H9 (cell line): ENCODE measurements at regions not wholly inside any gene's neighbourhood (a gene's known extent, or its start where the extent isn't known, plus 50 kb on each side); places are given as distances from the start of the nearest gene placed in this dataset.
"Not testable (repeated sequence)": the region's sequence is repeated elsewhere in the genome, so short reads cannot be mapped to it uniquely, and the experiment has no call there.

ENCODE experiments used
- DNase-seq: peaks from one replicate; pipeline ENCODE4 v3.0.0-alpha.2; 2017
- H2AFZ ChIP-seq: one replicate; pipeline ENCODE4 v1.6.1; 2013; ENCODE audit warnings: mild to moderate bottlenecking, low read length, control low read depth, moderate library complexity
- H2AK5ac ChIP-seq: 2 replicates; pipeline ENCODE4 v1.6.1; 2013; ENCODE audit warnings: low read length, control low read depth, mixed read lengths; ENCODE audit not compliant: insufficient read length
- H2BK120ac ChIP-seq: one replicate; pipeline ENCODE4 v1.6.1; 2013; ENCODE audit warnings: low read depth, mild to moderate bottlenecking, low read length, control low read depth, inconsistent platforms; ENCODE audit not compliant: poor library complexity, severe bottlenecking
- H2BK12ac ChIP-seq: 2 replicates; pipeline ENCODE4 v1.6.1; 2013; ENCODE audit warnings: low read length, control low read depth, mixed read lengths, low read depth; ENCODE audit not compliant: insufficient read length
- H2BK15ac ChIP-seq: 2 replicates; pipeline ENCODE4 v1.6.1; 2013; ENCODE audit warnings: low read depth, low read length, control low read depth
- H2BK20ac ChIP-seq: one replicate; pipeline ENCODE4 v1.6.1; 2013; ENCODE audit warnings: low read depth, mild to moderate bottlenecking, low read length, control low read depth, inconsistent platforms; ENCODE audit not compliant: poor library complexity, severe bottlenecking
- H2BK5ac ChIP-seq: 2 replicates; pipeline ENCODE4 v1.6.1; 2013; ENCODE audit warnings: low read length, control low read depth, mixed read lengths; ENCODE audit not compliant: insufficient read length
- H3K14ac ChIP-seq: 2 replicates; pipeline ENCODE4 v1.6.1; 2013; ENCODE audit warnings: low read length, control low read depth; ENCODE audit not compliant: insufficient read depth
- H3K18ac ChIP-seq: 2 replicates; pipeline ENCODE4 v1.6.1; 2013; ENCODE audit warnings: low read depth, mild to moderate bottlenecking, mixed read lengths, low read length, control low read depth; ENCODE audit not compliant: insufficient read length
- H3K23ac ChIP-seq: 2 replicates; pipeline ENCODE4 v1.6.1; 2013; ENCODE audit warnings: low read length, control low read depth, mixed read lengths, low read depth; ENCODE audit not compliant: insufficient read length
- H3K23me2 ChIP-seq: 2 replicates; pipeline ENCODE4 v1.6.1; 2013; ENCODE audit warnings: low read depth, mild to moderate bottlenecking, mixed read lengths, low read length, control low read depth; ENCODE audit not compliant: insufficient read length, poor library complexity, severe bottlenecking
- H3K27ac ChIP-seq: 2 replicates; pipeline ENCODE4 v1.5.1; 2013; ENCODE audit warnings: low read length, control low read depth, mixed read lengths, low read depth; ENCODE audit not compliant: insufficient read length
- H3K27me3 ChIP-seq: 2 replicates; pipeline ENCODE4 v1.6.1; 2013; ENCODE audit warnings: low read length, control low read depth, inconsistent platforms; ENCODE audit not compliant: insufficient read depth
- H3K4ac ChIP-seq: 2 replicates; pipeline ENCODE4 v1.6.1; 2013; ENCODE audit warnings: low read depth, mild to moderate bottlenecking, control low read depth, inconsistent platforms, low read length, moderate library complexity
- H3K4me1 ChIP-seq: 2 replicates; pipeline ENCODE4 v1.6.1; 2013; ENCODE audit warnings: low read length, control low read depth, inconsistent platforms; ENCODE audit not compliant: insufficient read depth
- H3K4me2 ChIP-seq: 2 replicates; pipeline ENCODE4 v1.6.1; 2013; ENCODE audit warnings: low read length, control low read depth, mixed read lengths; ENCODE audit not compliant: insufficient read length, insufficient read depth
- H3K56ac ChIP-seq: 2 replicates; pipeline ENCODE4 v1.6.1; 2013; ENCODE audit warnings: low read depth, mild to moderate bottlenecking, mixed read lengths, low read length, control low read depth; ENCODE audit not compliant: insufficient read length
- H3K79me1 ChIP-seq: 2 replicates; pipeline ENCODE4 v1.6.1; 2013; ENCODE audit warnings: low read depth, mild to moderate bottlenecking, moderate library complexity, low read length, control low read depth, inconsistent platforms; ENCODE audit not compliant: insufficient read depth, poor library complexity, severe bottlenecking
- H3K79me2 ChIP-seq: 2 replicates; pipeline ENCODE4 v1.6.1; 2013; ENCODE audit warnings: low read length, control low read depth, inconsistent platforms; ENCODE audit not compliant: insufficient read depth
- H3K9ac ChIP-seq: 2 replicates; pipeline ENCODE4 v1.6.1; 2013; ENCODE audit warnings: low read length, control low read depth, mixed read lengths; ENCODE audit not compliant: insufficient read length; ENCODE audit errors: extremely low read depth
- H3K9me3 ChIP-seq: one replicate; pipeline ENCODE4 v1.6.1; 2013; ENCODE audit warnings: low read depth, low read length, inconsistent platforms; ENCODE audit not compliant: control insufficient read depth
- H3T11ph ChIP-seq: one replicate; pipeline ENCODE4 v1.6.1; 2013; ENCODE audit warnings: mild to moderate bottlenecking, low read length, control low read depth, inconsistent platforms
- H4K20me1 ChIP-seq: one replicate; pipeline ENCODE4 v1.6.1; 2013; ENCODE audit not compliant: control insufficient read depth, insufficient read length, insufficient read depth
- H4K5ac ChIP-seq: 2 replicates; pipeline ENCODE4 v1.6.1; 2013; ENCODE audit warnings: low read depth, mild to moderate bottlenecking, mixed read lengths, low read length, control low read depth; ENCODE audit not compliant: insufficient read length
- H4K8ac ChIP-seq: replicated peaks from 2 replicates; pipeline ENCODE4 v1.6.1; 2013; ENCODE audit warnings: low read length, control low read depth, mixed read lengths, low read depth; ENCODE audit not compliant: insufficient read length
- H4K91ac ChIP-seq: 2 replicates; pipeline ENCODE4 v1.6.1; 2013; ENCODE audit warnings: low read depth, mild to moderate bottlenecking, moderate library complexity, mixed read lengths, low read length, control low read depth; ENCODE audit not compliant: insufficient read length
- H3K27ac Mint-ChIP-seq, 3 experiments: 2 replicates in 2 of 3; 3 replicates in 1 of 3; pipeline ENCODE4 v1.8.0; 2020 to 2021; ENCODE audit warnings: mixed read lengths in 3 of 3, mild to moderate bottlenecking in 1 of 3, moderate library complexity in 1 of 3
- H3K27me3 Mint-ChIP-seq: 2 replicates; pipeline ENCODE4 v1.8.0; 2021; ENCODE audit warnings: low read depth, mild to moderate bottlenecking, moderate library complexity, mixed read lengths
- H3K36me3 Mint-ChIP-seq, 3 experiments: 2 replicates in 2 of 3; 3 replicates in 1 of 3; pipeline ENCODE4 v1.8.0; 2020 to 2021; ENCODE audit warnings: low read depth in 3 of 3, mixed read lengths in 3 of 3; ENCODE audit not compliant: insufficient read depth in 1 of 3
- H3K4me1 Mint-ChIP-seq, 2 experiments: 2 replicates each; pipeline ENCODE4 v1.8.0; 2020; ENCODE audit warnings: mixed read lengths in 2 of 2
- H3K4me3 Mint-ChIP-seq, 2 experiments: 2 replicates in 1 of 2; 3 replicates in 1 of 2; pipeline ENCODE4 v1.8.0; 2020 to 2021; ENCODE audit warnings: mild to moderate bottlenecking in 2 of 2, mixed read lengths in 2 of 2, moderate library complexity in 1 of 2
- H3K9me3 Mint-ChIP-seq, 2 experiments: 2 replicates in 1 of 2; 3 replicates in 1 of 2; pipeline ENCODE4 v1.8.0; 2020; ENCODE audit warnings: mild to moderate bottlenecking in 2 of 2, mixed read lengths in 2 of 2, moderate library complexity in 1 of 2
- WGBS: extraction: QIAGEN DNeasy Blood & Tissue Kit; methylation state at CpG from one replicate; pipeline ENCODE4 v1.1.7; 2013; ENCODE audit warnings: missing lambda C conversion rate, low lambda C conversion rate, mixed read lengths; ENCODE audit not compliant: insufficient read length; ENCODE audit errors: extremely low coverage; 5-methylcytosine and 5-hydroxymethylcytosine counted together

DNA sequence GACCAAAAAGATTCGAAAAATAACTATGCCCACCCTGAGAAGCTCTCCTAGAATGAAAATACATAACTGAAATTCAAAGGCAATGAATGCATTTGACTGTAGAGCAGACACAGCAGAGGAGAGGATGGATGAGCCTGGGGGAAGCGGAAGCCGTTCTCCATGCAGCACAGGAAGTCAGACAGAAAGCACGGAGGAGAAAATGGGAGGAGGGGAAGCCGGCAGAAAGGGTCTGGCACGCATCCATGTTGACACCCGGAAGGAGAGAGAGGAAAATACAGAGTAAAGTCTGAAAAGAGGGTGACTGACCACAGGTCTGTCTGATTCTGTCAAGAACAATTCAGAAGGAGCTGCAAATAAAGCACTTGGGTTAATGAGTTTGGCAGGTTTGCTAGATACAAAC lies 161.0 kb upstream of the FOXD4L5 start:
- H3K27ac Mint-ChIP-seq, H3T11ph ChIP-seq, H3K27ac ChIP-seq, H2BK12ac ChIP-seq, H4K8ac ChIP-seq, H2AFZ ChIP-seq, H3K23ac ChIP-seq, H3K4ac ChIP-seq, H3K4me3 Mint-ChIP-seq, H4K5ac ChIP-seq, H3K79me1 ChIP-seq, H3K56ac ChIP-seq, H2BK120ac ChIP-seq, H2BK5ac ChIP-seq, H3K23me2 ChIP-seq, H3K4me2 ChIP-seq, H2AK5ac ChIP-seq, H3K4me1 ChIP-seq, H3K14ac ChIP-seq, H3K27me3 Mint-ChIP-seq, H2BK15ac ChIP-seq, H3K27me3 ChIP-seq, H3K9ac ChIP-seq, H3K4me1 Mint-ChIP-seq, H2BK20ac ChIP-seq, H3K18ac ChIP-seq, DNase-seq, H3K79me2 ChIP-seq, H4K20me1 ChIP-seq, H4K91ac ChIP-seq: not testable (repeated sequence)
- peaks cover 74 to 75% of the 10 kb centered on the region in 2 experiments for H3K9me3 Mint-ChIP-seq
- peaks cover 52% of the 10 kb centered on the region for H3K9me3 ChIP-seq
- peaks cover 3 to 21% (median 15%) of the 10 kb centered on the region in 3 experiments; a peak in 6 of 7 replicates for H3K36me3 Mint-ChIP-seq
- WGBS: no CpG with 5 or more reads among the region's 7 CpGs
